Renal pelvis (tissue), 1 donor: ENCODE measurements at regions not wholly inside any gene's neighbourhood (a gene's known extent, or its start where the extent isn't known, plus 50 kb on each side); places are given as distances from the start of the nearest gene placed in this dataset.
"Not testable (repeated sequence)": the region's sequence is repeated elsewhere in the genome, so short reads cannot be mapped to it uniquely, and the experiment has no call there.

Experiments
- DNase-seq: peaks from one replicate; pipeline ENCODE4 v3.0.0-alpha.2; 2013

- peak; percentile 48 for DNase-seq
These were observed 1378.7 kb downstream of the XPNPEP1 start for GRCh38 chr10:108544500-108545120.

GRCh38 chr10:108533551-108533950 is 1369.0 kb upstream of the SORCS1 start:
- not testable (repeated sequence) for DNase-seq

- DNase-seq = no peak
These were observed 1358.7 kb upstream of the SORCS1 start for GRCh38 chr10:108523016-108523800.

- peak; percentile 23 for DNase-seq
These were observed 1357.5 kb upstream of the SORCS1 start for GRCh38 chr10:108521827-108522492.

- DNase-seq = no peak
These were observed 1351.3 kb upstream of the SORCS1 start for GRCh38 chr10:108515821-108516220.

- no peak for DNase-seq
These were observed 1335.9 kb upstream of the SORCS1 start for GRCh38 chr10:108500396-108500795.

GRCh38 chr10:108496106-108496505 is 1331.6 kb upstream of the SORCS1 start:
- no peak for DNase-seq

GRCh38 chr10:108490944-108491343 is 1326.4 kb upstream of the SORCS1 start:
- peak; percentile 8 for DNase-seq

GRCh38 chr10:108471420-108471819 is 1306.9 kb upstream of the SORCS1 start:
- DNase-seq = no peak

- DNase-seq = no peak
These were observed 1305.4 kb upstream of the SORCS1 start for GRCh38 chr10:108469940-108470339.

- DNase-seq = peak; percentile 33
These were observed 1301.5 kb upstream of the SORCS1 start for GRCh38 chr10:108465871-108466641.

- DNase-seq = no peak
These were observed 1297.5 kb upstream of the SORCS1 start for GRCh38 chr10:108462005-108462404.

- DNase-seq = no peak
These were observed 1290.3 kb upstream of the SORCS1 start for GRCh38 chr10:108454793-108455192.

- DNase-seq = no peak
These were observed 1289.7 kb upstream of the SORCS1 start for GRCh38 chr10:108454224-108454623.

- no peak for DNase-seq
These were observed 1288.7 kb upstream of the SORCS1 start for GRCh38 chr10:108453166-108453565.

GRCh38 chr10:108452533-108452932 is 1288.0 kb upstream of the SORCS1 start:
- DNase-seq = no peak

GRCh38 chr10:108450280-108450679 is 1285.8 kb upstream of the SORCS1 start:
- DNase-seq = no peak

GRCh38 chr10:108445746-108446145 is 1281.2 kb upstream of the SORCS1 start:
- DNase-seq = no peak

- no peak for DNase-seq
These were observed 1279.1 kb upstream of the SORCS1 start for GRCh38 chr10:108443636-108444035.

GRCh38 chr10:108439397-108439796 is 1274.9 kb upstream of the SORCS1 start:
- DNase-seq = no peak

- DNase-seq = no peak
These were observed 1271.6 kb upstream of the SORCS1 start for GRCh38 chr10:108436096-108436495.

GRCh38 chr10:108434559-108435252 is 1270.2 kb upstream of the SORCS1 start:
- no peak for DNase-seq
